ENCODE measurements at regions not wholly inside any gene's neighbourhood (a gene's known extent, or its start where the extent isn't known, plus 50 kb on each side); places are given as distances from the start of the nearest gene placed in this dataset.

- Mint-ChIP-seq H3K9me3 (peaks cover 3% of the 10 kb centered on the region), H3K27me3 (ENCODE audit: low read depth) (no peaks in the 10 kb centered on the region), H3K4me1 (no peaks in the 10 kb centered on the region), H3K36me3 (no peaks in the 10 kb centered on the region), H3K27ac (no peak overlapping the region), H3K4me3 (no peak overlapping the region)
- no peak for TF ChIP-seq CTCF (IDR thresholded peaks at IDR 0.05; ENCODE audit: unreplicated experiment)
- no peak for DNase-seq (ENCODE audit: low spot score in 2 of 2, unreplicated experiment in 2 of 2)
These were observed 588.2 kb upstream of the FTMT start for GRCh38 chr5:121263456-121263855.

- H3K27me3 Mint-ChIP-seq (ENCODE audit: low read depth) = no peaks in the 10 kb centered on the region
- no peaks in the 10 kb centered on the region for H3K9me3 Mint-ChIP-seq
- H3K4me1 Mint-ChIP-seq = no peaks in the 10 kb centered on the region
- no peaks in the 10 kb centered on the region for H3K36me3 Mint-ChIP-seq
- no peak overlapping the region for H3K27ac Mint-ChIP-seq
- TF ChIP-seq CTCF (IDR thresholded peaks at IDR 0.05; ENCODE audit: unreplicated experiment) = no peak
- H3K4me3 Mint-ChIP-seq = no peak overlapping the region
- no peak for DNase-seq (ENCODE audit: low spot score in 2 of 2, unreplicated experiment in 2 of 2)
These were observed 587.1 kb upstream of the FTMT start for GRCh38 chr5:121264605-121265004.

GRCh38 chr5:121271546-121271945, 580.1 kb upstream of the FTMT start:
- no peak overlapping the region for H3K4me3 Mint-ChIP-seq
- H3K9me3 Mint-ChIP-seq = peaks cover 7% of the 10 kb centered on the region
- no peak for TF ChIP-seq CTCF (IDR thresholded peaks at IDR 0.05; ENCODE audit: unreplicated experiment)
- DNase-seq (ENCODE audit: low spot score in 2 of 2, unreplicated experiment in 2 of 2) = no peak
- H3K4me1 Mint-ChIP-seq = peaks cover 4% of the 10 kb centered on the region
- H3K27ac Mint-ChIP-seq = no peak overlapping the region
- no peaks in the 10 kb centered on the region for H3K27me3 Mint-ChIP-seq (ENCODE audit: low read depth)
- H3K36me3 Mint-ChIP-seq = no peaks in the 10 kb centered on the region

- peaks cover 4% of the 10 kb centered on the region for H3K4me1 Mint-ChIP-seq
- no peak overlapping the region for H3K27ac Mint-ChIP-seq
- no peak overlapping the region for H3K4me3 Mint-ChIP-seq
- no peaks in the 10 kb centered on the region for H3K36me3 Mint-ChIP-seq
- no peak for DNase-seq (ENCODE audit: low spot score in 2 of 2, unreplicated experiment in 2 of 2)
- H3K9me3 Mint-ChIP-seq = peaks cover 7% of the 10 kb centered on the region
- no peak for TF ChIP-seq CTCF (IDR thresholded peaks at IDR 0.05; ENCODE audit: unreplicated experiment)
- no peaks in the 10 kb centered on the region for H3K27me3 Mint-ChIP-seq (ENCODE audit: low read depth)
These were observed 577.7 kb upstream of the FTMT start for GRCh38 chr5:121273833-121274433.

GRCh38 chr5:121279801-121280200, 571.9 kb upstream of the FTMT start:
- Mint-ChIP-seq H3K4me3 (no peak overlapping the region), H3K4me1 (no peaks in the 10 kb centered on the region), H3K27me3 (ENCODE audit: low read depth) (no peaks in the 10 kb centered on the region), H3K36me3 (no peaks in the 10 kb centered on the region), H3K27ac (no peak overlapping the region), H3K9me3 (peaks cover 7% of the 10 kb centered on the region)
- TF ChIP-seq CTCF (IDR thresholded peaks at IDR 0.05; ENCODE audit: unreplicated experiment) = no peak
- no peak for DNase-seq (ENCODE audit: low spot score in 2 of 2, unreplicated experiment in 2 of 2)

Data from mesothelial cell of epicardium (in vitro differentiated cells).